KMS-11 (cell line): ENCODE measurements at regions not wholly inside any gene's neighbourhood (a gene's known extent, or its start where the extent isn't known, plus 50 kb on each side); places are given as distances from the start of the nearest gene placed in this dataset.

Experiments used
- H2AFZ ChIP-seq: fragments of 200-600 bp; sonication (generic); 2 replicates; pipeline ENCODE4 v1.6.1; 2016; ENCODE audit warnings: antibody characterized with exemption, mixed run types, low read depth
- H3K27ac ChIP-seq: fragments of 200-600 bp; sonication (generic); 2 replicates; pipeline ENCODE4 v1.6.1; 2016; ENCODE audit warnings: mild to moderate bottlenecking, mixed run types
- H3K27me3 ChIP-seq: fragments of 200-600 bp; sonication (generic); 2 replicates; pipeline ENCODE4 v1.6.1; 2017; ENCODE audit warnings: mild to moderate bottlenecking, low read depth, mixed run types, moderate library complexity; ENCODE audit not compliant: insufficient read depth
- H3K36me3 ChIP-seq: fragments of 200-600 bp; sonication (generic); 2 replicates; pipeline ENCODE4 v1.6.1; 2017; ENCODE audit warnings: mild to moderate bottlenecking, mixed run types; ENCODE audit not compliant: insufficient read depth
- H3K4me1 ChIP-seq: fragments of 200-600 bp; sonication (generic); 2 replicates; pipeline ENCODE4 v1.6.1; 2016; ENCODE audit warnings: mild to moderate bottlenecking, low read depth, mixed run types; ENCODE audit not compliant: poor library complexity, severe bottlenecking
- H3K4me2 ChIP-seq: fragments of 200-600 bp; sonication (generic); 2 replicates; pipeline ENCODE4 v1.7.0; 2016; ENCODE audit warnings: mild to moderate bottlenecking, mixed run types
- H3K4me3 ChIP-seq: fragments of 200-600 bp; sonication (generic); IDR thresholded peaks from 2 replicates; pipeline ENCODE4 v1.6.1; 2017; ENCODE audit warnings: low read depth, low read length, mixed read lengths; ENCODE audit not compliant: insufficient read depth
- H3K79me2 ChIP-seq: fragments of 200-600 bp; sonication (generic); 2 replicates; pipeline ENCODE4 v1.6.1; 2016; ENCODE audit warnings: low read depth, mixed run types; ENCODE audit not compliant: insufficient read depth
- H3K9ac ChIP-seq: fragments of 200-600 bp; sonication (generic); 2 replicates; pipeline ENCODE4 v1.6.1; 2016; ENCODE audit warnings: mild to moderate bottlenecking, mixed run types
- H4K20me1 ChIP-seq: fragments of 200-600 bp; sonication (generic); 2 replicates; pipeline ENCODE4 v1.6.1; 2016; ENCODE audit warnings: mild to moderate bottlenecking, mixed run types; ENCODE audit not compliant: insufficient read depth
- CTCF ChIP-seq: fragments of 200-600 bp; sonication (generic); conservative IDR thresholded peaks from 2 replicates; pipeline ENCODE4 v1.6.1; 2017; ENCODE audit warnings: low read depth, mild to moderate bottlenecking, antibody characterized with exemption, low read length, moderate library complexity, mixed read lengths

DNA sequence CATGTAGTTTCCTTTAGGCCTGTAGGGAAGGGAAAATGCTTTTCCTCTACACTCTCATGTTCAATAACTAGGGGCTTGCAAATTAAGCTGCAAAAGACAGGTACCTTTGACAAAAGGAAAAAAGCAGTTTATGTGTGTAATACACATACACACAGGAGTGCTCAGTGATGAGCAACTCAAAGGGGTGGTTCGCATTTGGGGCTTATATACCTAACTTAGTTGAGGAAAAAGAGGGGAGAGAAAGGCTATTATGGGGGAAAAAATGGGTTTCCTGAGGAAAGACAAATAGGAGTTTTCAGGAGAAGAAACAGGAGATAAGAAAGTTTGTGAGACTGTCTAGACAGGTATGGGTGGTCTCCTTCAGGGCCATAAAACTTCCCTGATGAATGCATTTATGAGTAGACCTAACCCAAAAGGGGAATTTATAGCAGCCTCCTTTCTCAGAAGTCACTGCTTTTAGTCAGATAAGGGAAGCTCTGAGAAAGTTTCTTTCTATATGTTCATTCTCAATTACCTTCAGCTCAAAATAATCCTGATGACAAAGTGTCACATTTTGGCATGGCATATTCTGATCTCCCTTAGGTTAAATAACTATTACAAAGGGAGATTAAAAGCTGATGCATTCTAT, 55.2 kb upstream of the EZH2 start:
- Histone ChIP-seq H3K4me3 (no peak overlapping the region), H3K27ac (no peak overlapping the region), H3K27me3 (no peaks in the 10 kb centered on the region), H2AFZ (no peak overlapping the region), H3K4me1 (peaks cover 16% of the 10 kb centered on the region), H3K9ac (no peak overlapping the region; the same call in 1 of the 2 replicates), H3K79me2 (peaks cover 14% of the 10 kb centered on the region; the same call in 1 of the 2 replicates), H3K36me3 (no peaks in the 10 kb centered on the region), H3K4me2 (peak overlapping the region; percentile 79), H4K20me1 (no peaks in the 10 kb centered on the region)
- no peak for TF ChIP-seq CTCF

DNA sequence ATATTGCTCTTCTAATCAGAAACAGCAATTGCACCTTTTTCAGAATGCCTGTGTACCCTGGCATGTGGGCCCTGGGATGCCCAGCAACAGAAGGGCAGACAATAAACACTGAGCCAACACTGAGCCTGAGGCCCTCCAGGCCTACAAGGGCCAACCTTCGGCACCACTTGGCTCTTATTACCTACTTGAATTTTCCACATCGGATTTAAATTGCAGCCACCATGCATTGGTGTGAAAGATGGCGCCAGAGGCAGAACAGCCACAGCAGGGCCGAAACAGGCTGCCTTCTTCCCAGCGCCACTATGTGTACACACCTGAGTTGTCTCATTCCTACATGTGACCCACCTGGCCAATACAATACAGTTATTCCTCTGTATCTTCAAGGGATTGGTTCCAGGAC, 51.4 kb upstream of the EZH2 start:
- Histone ChIP-seq H3K36me3 (no peaks in the 10 kb centered on the region), H3K9ac (no peak overlapping the region), H3K27me3 (no peaks in the 10 kb centered on the region), H3K4me2 (no peak overlapping the region), H3K4me3 (no peak overlapping the region), H4K20me1 (no peaks in the 10 kb centered on the region), H2AFZ (no peak overlapping the region), H3K4me1 (peaks cover 11% of the 10 kb centered on the region), H3K79me2 (peaks cover 13% of the 10 kb centered on the region; the same call in 1 of the 2 replicates), H3K27ac (no peak overlapping the region)
- no peak for TF ChIP-seq CTCF
